HCT116 (cell line): ENCODE measurements at regions not wholly inside any gene's neighbourhood (a gene's known extent, or its start where the extent isn't known, plus 50 kb on each side); places are given as distances from the start of the nearest gene placed in this dataset.

ENCODE experiments used
- ATAC-seq: fragments of 200-7000 bp; cut with Tn5 transposase; 2 replicates; pipeline ENCODE4 v1.9.1; 2020; ENCODE audit warnings: mild to moderate bottlenecking, moderate library complexity
- BruUV-seq: library from RNA; stranded (reverse); fragments of 400-500 nt; replicated peaks from 2 replicates; lab custom pipeline; 2021; lab: Mats Ljungman, UMichigan
- CTCF ChIA-PET: fragments of 300-600 bp; sonication (Branson Sonifier 250); formaldehyde crosslinking; loops from one replicate; lab custom pipeline; 2021; ENCODE audit warnings: antibody characterized with exemption; lab: Charles Lee
- POLR2A ChIA-PET: fragments of 300-600, 350-600 bp; sonication (Branson Sonifier 250); formaldehyde crosslinking; loops from one replicate; lab custom pipeline; 2021; ENCODE audit warnings: antibody characterized with exemption; lab: Charles Lee
- RAD21 ChIA-PET, 2 experiments: fragments of 300-600 bp; sonication (Branson Sonifier 250); formaldehyde crosslinking; loops; one replicate each; lab custom pipeline; 2023; ENCODE audit warnings: low total read pairs in 2 of 2; ENCODE audit not compliant: uncharacterized antibody in 2 of 2, unreplicated experiment in 2 of 2, low non-redundant PET in 1 of 2; lab: Charles Lee
- DNase-seq: peaks from one replicate; pipeline ENCODE4 v3.0.0-alpha.2; 2010; ENCODE audit warnings: low read depth, low spot score
- H2AFZ ChIP-seq: fragments of 200-600 bp; shearing (Covaris generic), sonication (generic); 2 replicates; pipeline ENCODE4 v1.6.1; 2017; ENCODE audit warnings: low read depth, mixed run types, mixed read lengths, antibody characterized with exemption, low read length; ENCODE audit not compliant: poor library complexity, severe bottlenecking
- H3K27ac ChIP-seq: 2 replicates; pipeline ENCODE4 v1.5.1; 2012; ENCODE audit warnings: low read depth, low read length
- H3K27me3 ChIP-seq: fragments of 200-600 bp; sonication (generic); 2 replicates; pipeline ENCODE4 v1.6.1; 2016; ENCODE audit warnings: mixed run types, low read length, mixed read lengths; ENCODE audit not compliant: insufficient read depth
- H3K36me3 ChIP-seq, 2 experiments: fragments of 200-500 bp in 1 of 2; fragments of 200-600 bp in 1 of 2; sonication (Bioruptor generic) in 1 of 2; sonication (generic) in 1 of 2; 2 replicates each; pipeline versions ENCODE4 v1.5.1 to v1.6.1; 2014 to 2016; ENCODE audit warnings: low read length in 2 of 2, inconsistent platforms in 1 of 2, mixed read lengths in 1 of 2, mixed run types in 1 of 2; ENCODE audit not compliant: insufficient read depth in 2 of 2, control insufficient read depth in 1 of 2
- H3K4me1 ChIP-seq, 2 experiments: fragments of 200-600 bp in 1 of 2; sonication (generic) in 1 of 2; 2 replicates each; pipeline versions ENCODE4 v1.5.1 to v1.6.1; 2012 to 2017; ENCODE audit warnings: low read length in 2 of 2, inconsistent platforms in 1 of 2, mild to moderate bottlenecking in 1 of 2, mixed read lengths in 1 of 2, mixed run types in 1 of 2, moderate library complexity in 1 of 2; ENCODE audit not compliant: insufficient read depth in 2 of 2, control insufficient read depth in 1 of 2
- H3K4me2 ChIP-seq: fragments of 200-600 bp; sonication (generic); 2 replicates; pipeline ENCODE4 v1.6.1; 2017; ENCODE audit warnings: mixed run types, low read length, mixed read lengths
- H3K4me3 ChIP-seq, 2 experiments: fragments of 200-600 bp in 1 of 2; sonication (generic) in 1 of 2; replicated peaks in 1 of 2; 2 replicates each; pipeline ENCODE4 v1.5.1; 2011 to 2016; ENCODE audit warnings: low read length in 2 of 2, control low read depth in 1 of 2, low read depth in 1 of 2, mild to moderate bottlenecking in 1 of 2, mixed read lengths in 1 of 2, mixed run types in 1 of 2
- H3K79me2 ChIP-seq: fragments of 200-600 bp; sonication (generic); 2 replicates; pipeline ENCODE4 v1.6.1; 2017; ENCODE audit warnings: mild to moderate bottlenecking, mixed run types, low read length, moderate library complexity, mixed read lengths; ENCODE audit not compliant: insufficient read depth
- H3K9ac ChIP-seq: fragments of 200-600 bp; sonication (generic); 2 replicates; pipeline ENCODE4 v1.6.1; 2016; ENCODE audit warnings: low read length, mixed read lengths
- H3K9me2 ChIP-seq: fragments of 200-600 bp; sonication (generic), shearing (Covaris generic); 2 replicates; pipeline ENCODE4 v1.6.1; 2017; ENCODE audit warnings: mixed run types, mild to moderate bottlenecking, moderate library complexity; ENCODE audit not compliant: insufficient read depth
- H3K9me3 ChIP-seq, 2 experiments: fragments of 200-500 bp in 1 of 2; fragments of 200-600 bp in 1 of 2; sonication (Bioruptor generic) in 1 of 2; sonication (generic) in 1 of 2; 2 replicates each; pipeline ENCODE4 v1.6.1; 2014 to 2017; ENCODE audit warnings: low read length in 2 of 2, mixed read lengths in 2 of 2, inconsistent platforms in 1 of 2, low read depth in 1 of 2, mild to moderate bottlenecking in 1 of 2, mixed run types in 1 of 2, moderate library complexity in 1 of 2; ENCODE audit not compliant: control insufficient read depth in 1 of 2, insufficient read depth in 1 of 2
- H4K20me1 ChIP-seq: fragments of 200-600 bp; sonication (generic), shearing (Covaris generic); 2 replicates; pipeline ENCODE4 v1.6.1; 2017; ENCODE audit warnings: mixed run types, mild to moderate bottlenecking, moderate library complexity; ENCODE audit not compliant: insufficient read depth
- CBX3 ChIP-seq: IDR thresholded peaks from 2 replicates; pipeline ENCODE4 v1.6.1; 2012; ENCODE audit warnings: low read depth
- CEBPB ChIP-seq: IDR thresholded peaks from 2 replicates; pipeline ENCODE4 v1.6.1; 2012; ENCODE audit warnings: low read depth
- CTCF ChIP-seq, 3 experiments: fragments of 200-600 bp in 1 of 3; sonication (generic) in 1 of 3; IDR thresholded peaks in 2 of 3; conservative IDR thresholded peaks in 1 of 3; 2 replicates each; pipeline ENCODE4 v1.5.1; 2012 to 2017; ENCODE audit warnings: low read depth in 2 of 3, low read length in 2 of 3, antibody characterized with exemption in 1 of 3, borderline replicate concordance in 1 of 3, control low read depth in 1 of 3, mild to moderate bottlenecking in 1 of 3, mixed read lengths in 1 of 3, mixed run types in 1 of 3, moderate library complexity in 1 of 3; ENCODE audit not compliant: insufficient read depth in 1 of 3
- ELF1 ChIP-seq: IDR thresholded peaks from 2 replicates; pipeline ENCODE4 v1.6.1; 2012; ENCODE audit warnings: low read depth, borderline replicate concordance
- EZH2 ChIP-seq: fragments of 200-600 bp; sonication (generic); IDR thresholded peaks from 2 replicates; pipeline ENCODE4 v1.6.1; 2017; ENCODE audit warnings: antibody characterized with exemption, mixed run types
- EZH2phosphoT487 ChIP-seq: fragments of 200-600 bp; IDR thresholded peaks from 2 replicates; pipeline ENCODE4 v1.6.1; 2018; ENCODE audit warnings: antibody characterized with exemption, borderline replicate concordance
- JUND ChIP-seq: IDR thresholded peaks from 2 replicates; pipeline ENCODE4 v1.6.1; 2012
- POLR2A ChIP-seq: IDR thresholded peaks from 2 replicates; pipeline ENCODE4 v1.7.0; 2011; ENCODE audit warnings: borderline replicate concordance; ENCODE audit not compliant: insufficient read depth, insufficient read length; ENCODE audit errors: extremely low read depth
- POLR2AphosphoS5 ChIP-seq: IDR thresholded peaks from 2 replicates; pipeline ENCODE4 v1.6.1; 2011; ENCODE audit warnings: mild to moderate bottlenecking, low read depth, low read length, moderate library complexity
- SIN3A ChIP-seq: IDR thresholded peaks from 2 replicates; pipeline ENCODE4 v1.6.1; 2012; ENCODE audit warnings: low read depth
- SP1 ChIP-seq: IDR thresholded peaks from 2 replicates; pipeline ENCODE4 v1.6.1; 2012; ENCODE audit warnings: low read depth
- SRF ChIP-seq: IDR thresholded peaks from 2 replicates; pipeline ENCODE4 v1.6.1; 2012; ENCODE audit warnings: low read depth
- TCF7L2 ChIP-seq: IDR thresholded peaks from 2 replicates; pipeline ENCODE4 v1.7.0; 2011; ENCODE audit warnings: borderline replicate concordance, inconsistent platforms; ENCODE audit not compliant: insufficient read depth, insufficient read length; ENCODE audit errors: extremely low read depth
- ZFX ChIP-seq: fragments of 450-650 bp; IDR thresholded peaks from 2 replicates; pipeline ENCODE4 v1.6.1; 2017
- intact Hi-C: fragments of 100-400 bp; cut with micrococcal nuclease; formaldehyde crosslinking; loops from 2 replicates; pipeline ENCODE4 v1.10.0; 2022
- TF ChIP-seq, protein P1 (sequence below): IDR thresholded peaks from 2 replicates; pipeline ENCODE4 v1.6.1; 2012

DNA sequence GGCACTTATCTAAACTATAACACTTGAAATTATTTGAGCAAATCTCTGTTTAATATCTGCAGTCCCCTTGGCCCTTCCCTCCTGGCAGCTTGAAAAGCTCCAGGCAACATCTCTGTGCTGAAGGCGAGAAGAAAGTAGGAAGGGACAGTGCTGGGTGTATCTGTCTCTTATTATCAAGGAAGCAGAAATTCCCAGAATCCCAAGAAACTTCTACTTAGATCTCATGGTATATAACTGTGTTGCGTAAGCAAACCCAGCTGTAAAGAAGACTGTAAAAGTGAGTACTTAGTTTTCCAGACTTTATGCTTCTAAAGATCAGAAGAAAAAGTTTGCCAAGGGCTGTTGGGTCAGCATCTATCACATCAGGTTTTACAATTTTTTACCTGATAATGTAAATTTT, 1869.8 kb downstream of the MAT2B start:
- no peak overlapping the region for H3K9ac ChIP-seq
- DNase-seq (no peak), ATAC-seq (no peak)
- CTCF ChIA-PET = no interaction called here
- no peaks in the 10 kb centered on the region for H3K4me1 ChIP-seq
- BruUV-seq = no TSS peak
- no peak overlapping the region for H2AFZ ChIP-seq
- no peaks in the 10 kb centered on the region for H3K9me2 ChIP-seq
- no peaks in the 10 kb centered on the region for H3K36me3 ChIP-seq
- intact Hi-C loops = no loop called here
- H3K79me2 ChIP-seq = no peaks in the 10 kb centered on the region
- H3K9me3 ChIP-seq = peaks cover 0 to 6% of the 10 kb centered on the region in 2 experiments; a peak in 2 of 4 replicates
- H3K27ac ChIP-seq = no peak overlapping the region
- RAD21 ChIA-PET = no interaction called here
- TF ChIP-seq, protein P1, sequence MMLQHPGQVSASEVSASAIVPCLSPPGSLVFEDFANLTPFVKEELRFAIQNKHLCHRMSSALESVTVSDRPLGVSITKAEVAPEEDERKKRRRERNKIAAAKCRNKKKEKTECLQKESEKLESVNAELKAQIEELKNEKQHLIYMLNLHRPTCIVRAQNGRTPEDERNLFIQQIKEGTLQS = no peak
- TF ChIP-seq EZH2phosphoT487 (no peak), SP1 (no peak), CEBPB (no peak), ZFX (no peak), POLR2AphosphoS5 (no peak), EZH2 (no peak), JUND (no peak)
- no peaks in the 10 kb centered on the region for H4K20me1 ChIP-seq
- H3K4me2 ChIP-seq = no peak overlapping the region
- H3K27me3 ChIP-seq = no peaks in the 10 kb centered on the region
- H3K4me3 ChIP-seq = no peak overlapping the region
- POLR2A ChIA-PET = no interaction called here

DNA sequence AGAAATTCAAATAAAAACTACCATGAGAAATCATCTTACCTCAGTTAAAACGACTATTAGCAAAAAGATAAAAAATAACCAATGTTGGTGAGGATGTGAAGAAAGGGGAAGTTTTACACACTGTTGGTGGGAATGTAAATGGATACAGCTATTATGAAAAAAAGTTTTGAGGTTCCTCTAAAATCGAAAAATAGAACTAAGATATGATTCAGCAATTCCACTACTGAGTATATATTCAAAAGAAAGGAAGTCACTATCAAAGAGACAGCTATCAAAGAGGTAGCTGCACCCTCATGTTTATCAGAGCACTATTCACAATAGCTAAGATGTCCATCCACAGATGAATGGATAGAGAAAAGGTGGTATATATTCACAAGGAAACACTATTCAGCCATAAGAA, 1888.4 kb downstream of the MAT2B start:
- no peaks in the 10 kb centered on the region for H3K4me1 ChIP-seq
- no peak overlapping the region for H2AFZ ChIP-seq
- CTCF ChIA-PET = no interaction called here
- no peak overlapping the region for H3K9ac ChIP-seq
- BruUV-seq = no TSS peak
- intact Hi-C loops = no loop called here
- no peak for TF ChIP-seq POLR2A
- TF ChIP-seq ELF1 = no peak
- no peak for TF ChIP-seq CBX3
- no peak for TF ChIP-seq CEBPB
- TF ChIP-seq SIN3A = no peak
- no peak for TF ChIP-seq TCF7L2
- no peak for TF ChIP-seq SRF
- TF ChIP-seq CTCF (IDR thresholded peaks at IDR 0.05 in 2 of 3, conservative IDR thresholded peaks at IDR 0.05 in 1 of 3; ENCODE audit: borderline replicate concordance in 1 of 3, insufficient read depth in 1 of 3, low read depth in 2 of 3, low read length in 2 of 3) = no peak
- no peak for TF ChIP-seq ZFX
- H3K79me2 ChIP-seq = no peaks in the 10 kb centered on the region
- H3K4me3 ChIP-seq = no peak overlapping the region
- H3K9me2 ChIP-seq = no peaks in the 10 kb centered on the region
- no peak for ATAC-seq
- RAD21 ChIA-PET = no interaction called here
- no peak overlapping the region for H3K27ac ChIP-seq
- peaks cover 7 to 14% of the 10 kb centered on the region in 2 experiments; a peak in 2 of 4 replicates for H3K9me3 ChIP-seq
- no peak overlapping the region for H3K4me2 ChIP-seq
- no peaks in the 10 kb centered on the region for H4K20me1 ChIP-seq
- no peaks in the 10 kb centered on the region for H3K27me3 ChIP-seq
- no peak for DNase-seq
- no peaks in the 10 kb centered on the region for H3K36me3 ChIP-seq
- POLR2A ChIA-PET = no interaction called here
